Body of pancreas (tissue), 4 donors: ENCODE measurements at regions not wholly inside any gene's neighbourhood (a gene's known extent, or its start where the extent isn't known, plus 50 kb on each side); places are given as distances from the start of the nearest gene placed in this dataset.

Experiments used
- ATAC-seq: fragments of 150-250 bp; one replicate; pipeline ENCODE4 v1.9.1; 2016
- DNase-seq, 4 donors: peaks; one replicate each; pipeline ENCODE4 v3.0.0-alpha.2; 2019
- H3K27ac ChIP-seq, 4 donors: fragments of 200-600 bp; sonication (generic); 1 replicate in 3 of 4; 2 replicates in 1 of 4; pipeline versions ENCODE4 v1.5.1 to v1.6.1; 2016 to 2019; ENCODE audit warnings: mild to moderate bottlenecking in 1 of 4, mixed read lengths in 1 of 4, moderate library complexity in 1 of 4
- H3K27me3 ChIP-seq, 2 donors: fragments of 200-600 bp; sonication (generic); one replicate each; pipeline ENCODE4 v1.6.0; 2016; ENCODE audit warnings: mild to moderate bottlenecking in 1 of 2
- H3K36me3 ChIP-seq, 2 donors: fragments of 200-600 bp; sonication (generic); replicated peaks in 1 of 2; 2 replicates each; pipeline ENCODE4 v1.5.1; 2016; ENCODE audit warnings: low read depth in 2 of 2; ENCODE audit not compliant: insufficient read depth in 1 of 2
- H3K4me1 ChIP-seq: fragments of 200-600 bp; sonication (generic); one replicate; pipeline ENCODE4 v1.6.0; 2016
- H3K4me3 ChIP-seq, 2 donors: fragments of 200-600 bp; sonication (generic); 1 replicate in 1 of 2; 2 replicates in 1 of 2; pipeline ENCODE4 v1.5.1; 2016 to 2019
- H3K9me3 ChIP-seq, 3 donors: fragments of 200-600 bp; sonication (generic); 1 replicate in 2 of 3; 2 replicates in 1 of 3; pipeline ENCODE4 v1.5.1; 2016
- CTCF ChIP-seq, 7 experiments: fragments of 450-650 bp in 4 of 7; fragments of 200-600 bp in 3 of 7; sonication (generic) in 3 of 7; IDR thresholded peaks; one replicate each; pipeline ENCODE4 v1.5.1; 2016 to 2019; ENCODE audit warnings: antibody characterized with exemption in 7 of 7
- POLR2A ChIP-seq, 3 donors: fragments of 450-650 bp; IDR thresholded peaks; one replicate each; pipeline ENCODE4 v1.6.1; 2016; ENCODE audit warnings: antibody characterized with exemption in 3 of 3, mild to moderate bottlenecking in 2 of 3
- WGBS, 2 donors: methylation state at CpG; one replicate each; pipeline ENCODE4 v1.1.5; 2017; 5-methylcytosine and 5-hydroxymethylcytosine counted together
- intact Hi-C: fragments of 100-400 bp; cut with DNase I; formaldehyde crosslinking; loops from one replicate; pipeline ENCODE4 v1.15.1; 2023

- no peak for TF ChIP-seq POLR2A (IDR thresholded peaks at IDR 0.05)
- no peak for TF ChIP-seq CTCF (IDR thresholded peaks at IDR 0.05)
- H3K27me3 ChIP-seq, result no peaks in the 10 kb centered on the region
- no peak for ATAC-seq
Observed at GRCh38 chr12:13812168-13812567, 169.2 kb downstream of the GRIN2B start.

GRCh38 chr12:13811061-13811460 lies 170.3 kb downstream of the GRIN2B start:
- Histone ChIP-seq H3K36me3 (no peaks in the 10 kb centered on the region), H3K9me3 (no peaks in the 10 kb centered on the region), H3K4me3 (no peak overlapping the region), H3K27me3 (no peaks in the 10 kb centered on the region), H3K4me1 (no peaks in the 10 kb centered on the region), H3K27ac (no peak overlapping the region)
- 76 to 85% methylated on average over 3 of the region's 3 CpGs for WGBS, 2 donors
- intact Hi-C loops, result no loop called here
- TF ChIP-seq CTCF (IDR thresholded peaks at IDR 0.05) (no peak), POLR2A (IDR thresholded peaks at IDR 0.05) (no peak)
- no peak for DNase-seq
- no peak for ATAC-seq

More at GRCh38 chr12:13812168-13812567, 169.2 kb downstream of the GRIN2B start:
- Histone ChIP-seq H3K36me3 (no peaks in the 10 kb centered on the region), H3K4me1 (no peaks in the 10 kb centered on the region), H3K4me3 (no peak overlapping the region), H3K27ac (no peak overlapping the region), H3K9me3 (no peaks in the 10 kb centered on the region)
- no peak for DNase-seq
- intact Hi-C loops, result no loop called here

GRCh38 chr12:13805041-13805440 lies 176.4 kb downstream of the GRIN2B start:
- Histone ChIP-seq H3K4me1 (no peaks in the 10 kb centered on the region), H3K36me3 (no peaks in the 10 kb centered on the region), H3K9me3 (no peaks in the 10 kb centered on the region), H3K27ac (no peak overlapping the region), H3K4me3 (no peak overlapping the region), H3K27me3 (no peaks in the 10 kb centered on the region)
- WGBS, 2 donors, result 34 to 40% methylated on average over 3 of the region's 3 CpGs
- intact Hi-C loops, result no loop called here
- no peak for TF ChIP-seq CTCF (IDR thresholded peaks at IDR 0.05)
- no peak for DNase-seq
- ATAC-seq, result no peak

- Histone ChIP-seq H3K27ac (no peak overlapping the region), H3K4me3 (no peak overlapping the region), H3K9me3 (no peaks in the 10 kb centered on the region), H3K4me1 (no peaks in the 10 kb centered on the region), H3K36me3 (no peaks in the 10 kb centered on the region), H3K27me3 (no peaks in the 10 kb centered on the region)
- TF ChIP-seq CTCF (IDR thresholded peaks at IDR 0.05) (no peak), POLR2A (IDR thresholded peaks at IDR 0.05) (no peak)
- 35 to 42% methylated on average over 3 of the region's 3 CpGs for WGBS, 2 donors
- ATAC-seq, result no peak
- DNase-seq, result no peak
- intact Hi-C loops, result no loop called here
Observed at GRCh38 chr12:13801543-13801942, 179.9 kb downstream of the GRIN2B start.

GRCh38 chr12:13799574-13799973 lies 181.8 kb downstream of the GRIN2B start:
- Histone ChIP-seq H3K27ac (no peak overlapping the region), H3K36me3 (no peaks in the 10 kb centered on the region), H3K4me1 (no peaks in the 10 kb centered on the region), H3K9me3 (no peaks in the 10 kb centered on the region), H3K27me3 (no peaks in the 10 kb centered on the region), H3K4me3 (no peak overlapping the region)
- WGBS, 2 donors, result 34 to 61% methylated on average over 3 of the region's 3 CpGs
- DNase-seq (no peak), ATAC-seq (no peak)
- no peak for TF ChIP-seq CTCF (IDR thresholded peaks at IDR 0.05)
- no peak for TF ChIP-seq POLR2A (IDR thresholded peaks at IDR 0.05)
- intact Hi-C loops, result no loop called here
